Retinal pigment epithelial cell (primary cell): ENCODE measurements at regions not wholly inside any gene's neighbourhood (a gene's known extent, or its start where the extent isn't known, plus 50 kb on each side); places are given as distances from the start of the nearest gene placed in this dataset.

Experiments
- DNase-seq: peaks from one replicate; pipeline ENCODE4 v3.0.0-alpha.2; 2010; ENCODE audit warnings: low read depth
- H3K4me3 ChIP-seq: 2 replicates; pipeline ENCODE4 v1.5.1; 2011; ENCODE audit warnings: mild to moderate bottlenecking, low read length, control low read depth, moderate library complexity
- TF ChIP-seq, protein P1 (sequence below): conservative IDR thresholded peaks from 2 replicates; pipeline ENCODE4 v1.5.1; 2011; ENCODE audit warnings: low read depth, low read length, control low read depth, inconsistent platforms

DNA sequence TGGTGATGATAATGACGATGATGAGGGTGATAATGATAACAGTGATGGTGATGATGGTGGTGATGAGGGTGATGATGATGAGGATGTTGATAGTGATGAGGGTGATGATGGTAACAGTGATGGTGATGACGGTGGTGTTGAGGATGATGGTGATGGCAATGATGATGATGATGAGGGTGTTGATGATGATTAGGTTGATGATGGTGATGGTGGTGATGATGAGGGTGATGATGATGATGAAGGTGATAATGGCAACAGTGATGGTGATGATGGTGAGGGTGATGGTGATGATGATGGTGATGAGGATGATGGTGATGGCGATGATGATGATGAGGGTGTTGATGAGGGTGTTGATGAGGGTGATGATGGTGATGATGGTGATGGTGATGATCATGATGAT lies 93.8 kb upstream of the ZNF469 start:
- DNase-seq, result no peak
- H3K4me3 ChIP-seq, result no peak overlapping the region
- TF ChIP-seq, protein P1, sequence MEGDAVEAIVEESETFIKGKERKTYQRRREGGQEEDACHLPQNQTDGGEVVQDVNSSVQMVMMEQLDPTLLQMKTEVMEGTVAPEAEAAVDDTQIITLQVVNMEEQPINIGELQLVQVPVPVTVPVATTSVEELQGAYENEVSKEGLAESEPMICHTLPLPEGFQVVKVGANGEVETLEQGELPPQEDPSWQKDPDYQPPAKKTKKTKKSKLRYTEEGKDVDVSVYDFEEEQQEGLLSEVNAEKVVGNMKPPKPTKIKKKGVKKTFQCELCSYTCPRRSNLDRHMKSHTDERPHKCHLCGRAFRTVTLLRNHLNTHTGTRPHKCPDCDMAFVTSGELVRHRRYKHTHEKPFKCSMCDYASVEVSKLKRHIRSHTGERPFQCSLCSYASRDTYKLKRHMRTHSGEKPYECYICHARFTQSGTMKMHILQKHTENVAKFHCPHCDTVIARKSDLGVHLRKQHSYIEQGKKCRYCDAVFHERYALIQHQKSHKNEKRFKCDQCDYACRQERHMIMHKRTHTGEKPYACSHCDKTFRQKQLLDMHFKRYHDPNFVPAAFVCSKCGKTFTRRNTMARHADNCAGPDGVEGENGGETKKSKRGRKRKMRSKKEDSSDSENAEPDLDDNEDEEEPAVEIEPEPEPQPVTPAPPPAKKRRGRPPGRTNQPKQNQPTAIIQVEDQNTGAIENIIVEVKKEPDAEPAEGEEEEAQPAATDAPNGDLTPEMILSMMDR, result no peak

DNA sequence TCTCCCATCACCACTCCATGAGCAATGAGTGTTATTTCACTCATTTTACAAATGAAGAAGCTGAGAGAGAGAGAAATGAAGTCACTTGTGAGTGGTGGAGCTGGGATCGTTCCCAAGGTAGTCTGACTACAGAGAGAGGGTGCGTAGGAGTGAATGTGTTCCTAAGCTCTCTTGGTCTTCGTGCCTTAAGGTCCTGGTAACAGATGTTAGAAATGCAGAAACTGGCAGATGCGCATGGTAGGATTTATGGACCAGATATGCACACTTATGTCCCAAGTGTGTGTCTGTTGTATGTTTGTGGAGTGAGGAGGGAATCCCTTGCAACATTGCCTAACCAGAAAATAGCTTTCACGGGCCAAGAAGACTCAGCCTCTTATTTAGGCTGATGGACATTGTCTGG lies 93.2 kb upstream of the ZNF469 start:
- H3K4me3 ChIP-seq, result no peak overlapping the region
- DNase-seq, result no peak
- TF ChIP-seq, protein P1, result no peak

DNA sequence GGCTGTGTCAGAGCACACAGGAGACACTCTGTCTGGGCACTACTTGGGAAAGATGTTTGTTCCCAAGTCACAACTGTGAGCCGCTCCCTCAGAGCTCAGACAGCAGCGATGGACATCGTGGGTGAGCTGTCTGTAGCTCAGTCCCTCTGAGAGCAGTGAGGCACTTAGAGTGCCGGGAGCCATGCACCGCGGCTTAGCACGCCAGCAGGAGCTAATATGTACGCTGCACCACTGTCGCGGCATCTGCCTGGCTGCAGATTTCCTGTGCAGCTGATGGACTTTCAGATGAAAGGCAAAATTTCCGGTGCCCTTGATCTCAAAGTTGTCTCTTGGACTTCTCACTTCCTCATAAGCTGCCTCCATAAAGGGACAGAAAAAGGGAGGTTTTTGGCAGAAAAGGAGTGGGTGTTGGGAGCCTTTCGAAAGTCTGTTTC lies 92.8 kb upstream of the ZNF469 start:
- no peak for DNase-seq

DNA sequence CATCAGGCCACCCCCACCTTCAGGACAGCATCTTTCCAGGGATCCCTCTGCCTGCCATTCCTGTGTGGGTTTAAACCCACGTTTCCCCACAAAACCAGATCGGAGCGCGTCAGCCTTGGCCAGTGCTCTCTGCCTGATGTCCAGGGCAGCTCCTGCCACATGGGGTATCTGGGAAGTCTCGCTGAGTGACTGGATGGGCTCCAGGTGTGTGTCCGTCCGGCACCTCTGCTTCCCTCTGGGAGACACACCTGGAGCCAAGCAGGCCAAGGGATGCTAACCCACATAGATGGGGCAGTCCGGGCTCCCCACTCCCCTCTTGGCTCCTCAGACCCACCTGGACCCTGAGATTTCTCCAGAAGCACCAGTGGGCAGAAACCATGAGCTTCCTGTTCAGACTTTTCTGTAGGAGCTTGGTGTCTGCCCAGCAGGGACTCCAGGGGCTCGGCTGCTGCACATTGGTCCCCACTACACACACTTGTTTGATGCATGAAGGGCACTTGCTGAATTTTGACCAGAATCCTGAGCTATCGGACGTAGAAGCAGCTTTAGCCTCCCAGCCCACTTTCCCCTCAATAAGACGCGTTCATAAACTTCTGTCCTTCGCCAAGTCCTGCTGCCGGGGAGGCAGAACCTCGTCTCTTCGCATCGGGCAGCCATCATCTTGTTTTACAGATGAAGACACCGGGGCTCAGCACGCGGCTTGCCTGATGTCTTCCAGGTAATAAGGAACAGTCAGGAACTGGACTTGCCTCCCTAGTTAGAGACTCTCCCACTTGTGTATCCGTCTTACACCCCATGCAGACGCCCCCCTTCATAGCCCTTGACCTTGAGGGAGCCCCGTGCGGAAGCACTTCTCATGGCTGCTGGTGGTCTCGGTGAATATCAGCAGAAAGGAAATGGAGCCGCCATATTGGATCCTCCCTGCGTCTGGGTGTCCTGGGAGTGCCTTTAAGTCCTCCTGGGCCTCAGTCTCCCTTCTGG lies 91.6 kb upstream of the ZNF469 start:
- no peak overlapping the region for H3K4me3 ChIP-seq
- DNase-seq, result no peak
- TF ChIP-seq, protein P1, result no peak

More for the DNA sequence above, 92.8 kb upstream of the ZNF469 start:
- no peak overlapping the region for H3K4me3 ChIP-seq
- TF ChIP-seq, protein P1, result no peak

DNA sequence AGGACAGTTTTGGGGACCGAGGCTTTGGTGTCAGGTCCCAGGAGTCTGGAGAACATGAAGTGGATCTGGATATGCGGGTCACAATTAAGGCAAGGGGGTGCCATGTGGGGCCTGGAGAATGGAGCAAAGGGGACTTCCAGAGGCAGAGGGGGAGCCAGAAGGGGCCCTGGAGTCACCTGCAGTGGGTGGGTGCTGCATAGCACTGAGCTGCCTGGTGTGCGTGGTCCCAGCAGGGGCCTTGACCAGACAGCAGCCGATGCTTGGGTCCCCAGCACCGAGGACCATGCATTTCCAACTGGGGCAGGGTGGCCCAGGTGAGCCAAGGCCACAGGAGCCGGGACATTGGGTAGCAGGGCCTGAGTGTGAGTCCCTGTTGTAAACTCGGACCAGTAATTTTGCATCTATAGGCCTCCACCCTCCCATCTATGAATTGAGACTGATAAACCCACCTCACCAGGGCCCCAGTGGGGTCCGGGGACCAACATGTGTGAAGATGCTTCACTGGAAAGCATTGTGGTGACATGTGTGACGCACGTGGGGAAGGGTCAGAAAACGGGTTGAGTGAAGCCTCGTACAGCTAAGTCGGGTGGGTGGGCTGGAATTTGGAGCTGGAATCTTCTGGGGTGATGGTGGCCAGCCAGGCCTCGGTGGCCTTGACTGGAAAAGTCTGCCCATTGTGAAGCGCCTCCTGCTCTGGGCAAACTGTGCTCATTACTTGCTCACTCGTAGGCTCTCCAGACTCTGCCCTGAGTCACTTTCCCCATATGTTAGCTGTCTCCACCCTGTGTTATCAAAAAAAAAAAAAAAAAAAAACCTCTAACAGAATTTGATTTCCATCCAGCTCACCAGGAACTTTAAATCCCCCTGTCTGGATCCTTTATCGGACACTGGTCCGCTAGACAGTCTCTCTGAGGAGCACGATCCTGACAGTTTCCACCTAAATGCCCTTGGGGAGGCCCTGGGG lies 90.5 kb upstream of the ZNF469 start:
- no peak for DNase-seq
- H3K4me3 ChIP-seq, result no peak overlapping the region
- TF ChIP-seq, protein P1, result no peak

DNA sequence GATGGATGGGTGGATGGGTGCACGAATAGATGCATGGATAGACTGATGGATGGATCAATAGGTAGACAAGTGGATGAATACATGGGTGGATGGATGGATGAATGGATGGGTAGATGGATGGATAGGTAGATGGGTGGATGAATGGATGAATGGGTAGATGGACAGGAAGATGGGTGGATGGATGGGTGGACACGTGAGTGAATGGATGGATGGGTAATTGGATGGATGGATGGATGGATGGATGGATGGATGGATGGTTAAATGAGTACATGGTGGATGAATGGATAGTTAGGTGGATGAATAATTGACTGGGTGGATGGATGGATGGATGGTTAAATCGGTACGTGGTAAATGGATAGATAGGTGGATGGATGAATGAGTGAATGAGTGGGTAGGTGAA lies 89.7 kb upstream of the ZNF469 start:
- DNase-seq, result no peak
- TF ChIP-seq, protein P1, result no peak
- no peak overlapping the region for H3K4me3 ChIP-seq
